ENCODE measurements at regions not wholly inside any gene's neighbourhood (a gene's known extent, or its start where the extent isn't known, plus 50 kb on each side); places are given as distances from the start of the nearest gene placed in this dataset.

- Histone ChIP-seq H3K4me3 (no peak overlapping the region), H3K9me2 (ENCODE audit: insufficient read depth) (no peaks in the 10 kb centered on the region), H3F3A (ENCODE audit: insufficient read depth, low read depth) (no peaks in the 10 kb centered on the region), H3K79me2 (ENCODE audit: low read depth) (no peaks in the 10 kb centered on the region), H2AFZ (no peak overlapping the region), H3K9me3 (ENCODE audit: insufficient read depth, low read depth) (no peaks in the 10 kb centered on the region), H3K27me3 (ENCODE audit: insufficient read depth, low read depth) (no peaks in the 10 kb centered on the region; the same call in 1 of the 2 replicates), H3K4me2 (no peak overlapping the region), H3K36me3 (ENCODE audit: low read depth) (no peaks in the 10 kb centered on the region), H4K20me1 (ENCODE audit: insufficient read depth) (no peaks in the 10 kb centered on the region), H3K4me1 (replicated peaks; ENCODE audit: insufficient read depth) (0 out of 2 replicates have a peak, but pooled peaks cover 7% of the 10 kb centered on the region), H3K27ac (no peak overlapping the region)
- POLR2A ChIA-PET (ENCODE audit: unreplicated experiment): interaction anchor here (0.7 kb wide), 1 partner anchor 51 kb away, joined by 14 read pairs; no protein-coding TSS in a partner anchor
- no peak for TF ChIP-seq EZH2 (IDR thresholded peaks at IDR 0.05; ENCODE audit: low read depth)
- no peak for TF ChIP-seq CTCF (conservative IDR thresholded peaks at IDR 0.05)
- no peak for DNase-seq
- intact Hi-C loops (cut with micrococcal nuclease; ENCODE audit: unreplicated experiment): no loop called here
- BruUV-seq (replicated peaks): no TSS peak
- CTCF ChIA-PET: no interaction called here
These were observed 264.2 kb downstream of the ZSWIM6 start for GRCh38 chr5:61596265-61596664.

- H3K4me2 ChIP-seq: no peak overlapping the region
- ChIA-PET CTCF (no interaction called here), POLR2A (ENCODE audit: unreplicated experiment) (no interaction called here)
These were observed 265.6 kb downstream of the ZSWIM6 start for GRCh38 chr5:61597684-61598083.

GRCh38 chr5:61598126-61598525, 266.1 kb downstream of the ZSWIM6 start:
- no TSS peak for BruUV-seq (replicated peaks)
- intact Hi-C loops (cut with micrococcal nuclease; ENCODE audit: unreplicated experiment): no loop called here
- Histone ChIP-seq H3F3A (ENCODE audit: insufficient read depth, low read depth) (no peaks in the 10 kb centered on the region), H3K9me3 (ENCODE audit: insufficient read depth, low read depth) (no peaks in the 10 kb centered on the region), H3K36me3 (ENCODE audit: low read depth) (no peaks in the 10 kb centered on the region), H2AFZ (no peak overlapping the region), H3K79me2 (ENCODE audit: low read depth) (no peaks in the 10 kb centered on the region), H4K20me1 (ENCODE audit: insufficient read depth) (no peaks in the 10 kb centered on the region), H3K27ac (no peak overlapping the region), H3K4me1 (replicated peaks; ENCODE audit: insufficient read depth) (0 out of 2 replicates have a peak, but pooled peaks cover 7% of the 10 kb centered on the region), H3K4me2 (no peak overlapping the region), H3K27me3 (ENCODE audit: insufficient read depth, low read depth) (no peaks in the 10 kb centered on the region; the same call in 1 of the 2 replicates), H3K9me2 (ENCODE audit: insufficient read depth) (no peaks in the 10 kb centered on the region), H3K4me3 (no peak overlapping the region)
- ChIA-PET CTCF (no interaction called here), POLR2A (ENCODE audit: unreplicated experiment) (no interaction called here)
- TF ChIP-seq CTCF (conservative IDR thresholded peaks at IDR 0.05) (no peak), EZH2 (IDR thresholded peaks at IDR 0.05; ENCODE audit: low read depth) (no peak)
- DNase-seq: no peak

More at GRCh38 chr5:61597684-61598083, 265.6 kb downstream of the ZSWIM6 start:
- Histone ChIP-seq H3K4me1 (replicated peaks; ENCODE audit: insufficient read depth) (0 out of 2 replicates have a peak, but pooled peaks cover 7% of the 10 kb centered on the region), H3K36me3 (ENCODE audit: low read depth) (no peaks in the 10 kb centered on the region), H3K27me3 (ENCODE audit: insufficient read depth, low read depth) (no peaks in the 10 kb centered on the region; the same call in 1 of the 2 replicates), H3K27ac (no peak overlapping the region), H4K20me1 (ENCODE audit: insufficient read depth) (no peaks in the 10 kb centered on the region), H2AFZ (no peak overlapping the region), H3K79me2 (ENCODE audit: low read depth) (no peaks in the 10 kb centered on the region), H3F3A (ENCODE audit: insufficient read depth, low read depth) (no peaks in the 10 kb centered on the region), H3K9me3 (ENCODE audit: insufficient read depth, low read depth) (no peaks in the 10 kb centered on the region), H3K9me2 (ENCODE audit: insufficient read depth) (no peaks in the 10 kb centered on the region), H3K4me3 (no peak overlapping the region)
- DNase-seq: no peak
- intact Hi-C loops (cut with micrococcal nuclease; ENCODE audit: unreplicated experiment): no loop called here
- no TSS peak for BruUV-seq (replicated peaks)
- TF ChIP-seq EZH2 (IDR thresholded peaks at IDR 0.05; ENCODE audit: low read depth) (no peak), CTCF (conservative IDR thresholded peaks at IDR 0.05) (no peak)
